ENCODE measurements at regions not wholly inside any gene's neighbourhood (a gene's known extent, or its start where the extent isn't known, plus 50 kb on each side); places are given as distances from the start of the nearest gene placed in this dataset.

GRCh38 chr12:24379433-24379832, 430.0 kb upstream of the SOX5 start:
- no TSS peak for BruUV-seq (replicated peaks)
- FAIRE-seq, result no peak
- intact Hi-C loops (cut with micrococcal nuclease), result no loop called here

More at GRCh38 chr12:24379433-24379832, 430.0 kb upstream of the SOX5 start:
- CTCF ChIA-PET, result no interaction called here
- H3K79me2 ChIP-seq (ENCODE audit: control insufficient read depth, insufficient read depth, low read length), result no peaks in the 10 kb centered on the region
- no peaks in the 10 kb centered on the region for H4K20me1 ChIP-seq (replicated peaks; ENCODE audit: control insufficient read depth, extremely low read depth, insufficient read depth, low read length)
- H3K27ac ChIP-seq (ENCODE audit: insufficient read depth, low read depth, low read length), result no peak overlapping the region
- H3K4me1 ChIP-seq (ENCODE audit: control insufficient read depth, extremely low read depth, insufficient read depth, low read length), result no peaks in the 10 kb centered on the region
- H3K4me2 ChIP-seq (ENCODE audit: insufficient read depth, low read length), result no peak overlapping the region
- no peak overlapping the region for H2AFZ ChIP-seq (ENCODE audit: low read depth, low read length)
- no peak for TF ChIP-seq POLR2AphosphoS5 (IDR thresholded peaks at IDR 0.05; ENCODE audit: insufficient read depth, low read depth, low read length)
- TF ChIP-seq GATA2 (IDR thresholded peaks at IDR 0.05; ENCODE audit: insufficient read depth, insufficient read length, low read depth, low read length), result no peak
- TF ChIP-seq FOS (IDR thresholded peaks at IDR 0.05; ENCODE audit: borderline replicate concordance, insufficient read depth, low read length), result no peak
- TF ChIP-seq JUN (IDR thresholded peaks at IDR 0.05; ENCODE audit: borderline replicate concordance, insufficient read depth, insufficient read length, low read depth), result no peak
- TF ChIP-seq EZH2 (IDR thresholded peaks at IDR 0.05; ENCODE audit: borderline replicate concordance, low read depth, low read length, severe bottlenecking), result no peak
- TF ChIP-seq POLR2A (IDR thresholded peaks at IDR 0.05; ENCODE audit: low read depth, low read length), result no peak
- TF ChIP-seq CTCF (IDR thresholded peaks at IDR 0.05; ENCODE audit: extremely low read depth in 1 of 2, insufficient read depth in 1 of 2, low read depth in 1 of 2, low read length in 2 of 2), result no peak
- no peak for DNase-seq (ENCODE audit: low read depth, low spot score)
- H3K27me3 ChIP-seq (ENCODE audit: control insufficient read depth in 2 of 2, insufficient read depth in 2 of 2, low read length in 2 of 2), result no peaks in the 10 kb centered on the region
- dilution Hi-C loops (cut with MboI; ENCODE audit: extremely low pct_ligation_motif_present, low sequenced_read_pairs), result no loop called here
- no peaks in the 10 kb centered on the region for H3K9me1 ChIP-seq (replicated peaks; ENCODE audit: control insufficient read depth, extremely low read depth, insufficient read depth, low read length)
- no peaks in the 10 kb centered on the region for H3K36me3 ChIP-seq (ENCODE audit: control insufficient read depth in 2 of 2, extremely low read depth in 1 of 2, insufficient read depth in 2 of 2, low read length in 2 of 2)
- POLR2A ChIA-PET, result no interaction called here
- H3K9me3 ChIP-seq (replicated peaks; ENCODE audit: control insufficient read depth, insufficient read depth, low read length), result no peaks in the 10 kb centered on the region
- H3K4me3 ChIP-seq (replicated peaks in 1 of 3; ENCODE audit: insufficient read depth in 1 of 3, low read depth in 1 of 3, low read length in 3 of 3), result no peak overlapping the region
- H3K9ac ChIP-seq (replicated peaks; ENCODE audit: extremely low read depth, insufficient read depth, low read length), result no peak overlapping the region
